Tibial artery (tissue), 4 donors: ENCODE measurements at regions not wholly inside any gene's neighbourhood (a gene's known extent, or its start where the extent isn't known, plus 50 kb on each side); places are given as distances from the start of the nearest gene placed in this dataset.

Source experiments
- DNase-seq, 2 donors: peaks; one replicate each; pipeline ENCODE4 v3.0.0-alpha.2; 2019
- H3K27ac ChIP-seq, 2 donors: fragments of 200-600 bp; sonication (generic) in 1 of 2; 1 replicate in 1 of 2; 2 replicates in 1 of 2; pipeline ENCODE4 v1.5.1; 2018 to 2019; ENCODE audit warnings: mild to moderate bottlenecking in 1 of 2
- H3K27me3 ChIP-seq, 2 donors: fragments of 200-600 bp; sonication (generic) in 1 of 2; one replicate each; pipeline versions ENCODE4 v1.5.1 to v1.6.0; 2016 to 2019
- H3K36me3 ChIP-seq, 3 donors: fragments of 200-600 bp; sonication (generic) in 2 of 3; one replicate each; pipeline ENCODE4 v1.5.1; 2016 to 2019; ENCODE audit warnings: mild to moderate bottlenecking in 2 of 3
- H3K4me1 ChIP-seq, 4 donors: fragments of 200-600 bp; sonication (generic) in 2 of 4; 1 replicate in 3 of 4; 2 replicates in 1 of 4; pipeline ENCODE4 v1.5.1; 2016 to 2019
- H3K4me3 ChIP-seq, 2 donors: fragments of 200-600 bp; sonication (generic) in 1 of 2; 1 replicate in 1 of 2; 2 replicates in 1 of 2; pipeline ENCODE4 v1.5.1; 2018 to 2019; ENCODE audit warnings: mild to moderate bottlenecking in 2 of 2
- H3K9me3 ChIP-seq, 3 donors: fragments of 200-600 bp; sonication (generic) in 1 of 3; one replicate each; pipeline ENCODE4 v1.5.1; 2016 to 2019
- CTCF ChIP-seq, 2 experiments: fragments of 200-600 bp in 1 of 2; fragments of 450-650 bp in 1 of 2; IDR thresholded peaks; one replicate each; pipeline ENCODE4 v1.5.1; 2017 to 2019; ENCODE audit warnings: antibody characterized with exemption in 2 of 2, mild to moderate bottlenecking in 1 of 2, moderate library complexity in 1 of 2
- intact Hi-C: fragments of 100-400 bp; cut with DNase I; formaldehyde crosslinking; loops from one replicate; pipeline ENCODE4 v1.15.0; 2023; ENCODE audit warnings: low total_unique reads

GRCh38 chr14:40072175-40072574 lies 639.9 kb upstream of the FBXO33 start:
- no peaks in the 10 kb centered on the region for H3K4me1 ChIP-seq
- no peak for TF ChIP-seq CTCF (IDR thresholded peaks at IDR 0.05)
- no peaks in the 10 kb centered on the region for H3K36me3 ChIP-seq
- no peak for DNase-seq
- intact Hi-C loops = no loop called here
- no peaks in the 10 kb centered on the region for H3K27me3 ChIP-seq
- no peak overlapping the region for H3K27ac ChIP-seq
- H3K4me3 ChIP-seq = no peak overlapping the region
- peaks cover 0 to 11% (median 0%) of the 10 kb centered on the region in 3 donors for H3K9me3 ChIP-seq

- Histone ChIP-seq H3K4me3 (no peak overlapping the region), H3K27ac (no peak overlapping the region), H3K4me1 (no peaks in the 10 kb centered on the region), H3K9me3 (no peaks in the 10 kb centered on the region), H3K27me3 (no peaks in the 10 kb centered on the region), H3K36me3 (no peaks in the 10 kb centered on the region)
- no peak for DNase-seq
- intact Hi-C loops = no loop called here
- no peak for TF ChIP-seq CTCF (IDR thresholded peaks at IDR 0.05)
Measured at GRCh38 chr14:40058901-40059897, 627.0 kb upstream of the FBXO33 start.

GRCh38 chr14:40053416-40053815 lies 621.2 kb upstream of the FBXO33 start:
- no peak for DNase-seq
- Histone ChIP-seq H3K36me3 (no peaks in the 10 kb centered on the region), H3K27ac (no peak overlapping the region), H3K4me1 (no peaks in the 10 kb centered on the region), H3K9me3 (no peaks in the 10 kb centered on the region), H3K4me3 (no peak overlapping the region), H3K27me3 (no peaks in the 10 kb centered on the region)
- no peak for TF ChIP-seq CTCF (IDR thresholded peaks at IDR 0.05)
- intact Hi-C loops = no loop called here

GRCh38 chr14:40028991-40029390 lies 596.8 kb upstream of the FBXO33 start:
- Histone ChIP-seq H3K4me1 (no peaks in the 10 kb centered on the region), H3K9me3 (no peaks in the 10 kb centered on the region), H3K27me3 (no peaks in the 10 kb centered on the region), H3K4me3 (no peak overlapping the region), H3K27ac (no peak overlapping the region), H3K36me3 (no peaks in the 10 kb centered on the region)
- intact Hi-C loops = no loop called here
- no peak for TF ChIP-seq CTCF (IDR thresholded peaks at IDR 0.05)
- no peak for DNase-seq

GRCh38 chr14:40025101-40025500 lies 592.9 kb upstream of the FBXO33 start:
- no peaks in the 10 kb centered on the region for H3K36me3 ChIP-seq
- no peaks in the 10 kb centered on the region for H3K27me3 ChIP-seq
- no peak for TF ChIP-seq CTCF (IDR thresholded peaks at IDR 0.05)
- DNase-seq = no peak
- no peak overlapping the region for H3K27ac ChIP-seq
- no peaks in the 10 kb centered on the region for H3K9me3 ChIP-seq
- intact Hi-C loops = no loop called here
- no peaks in the 10 kb centered on the region for H3K4me1 ChIP-seq
- H3K4me3 ChIP-seq = no peak overlapping the region
